H9 (cell line): ENCODE measurements at regions not wholly inside any gene's neighbourhood (a gene's known extent, or its start where the extent isn't known, plus 50 kb on each side); places are given as distances from the start of the nearest gene placed in this dataset.

Experiments
- DNase-seq: peaks from one replicate; pipeline ENCODE4 v3.0.0-alpha.2; 2017
- H2AFZ ChIP-seq: one replicate; pipeline ENCODE4 v1.6.1; 2013; ENCODE audit warnings: mild to moderate bottlenecking, low read length, control low read depth, moderate library complexity
- H2AK5ac ChIP-seq: 2 replicates; pipeline ENCODE4 v1.6.1; 2013; ENCODE audit warnings: low read length, control low read depth, mixed read lengths; ENCODE audit not compliant: insufficient read length
- H2BK120ac ChIP-seq: one replicate; pipeline ENCODE4 v1.6.1; 2013; ENCODE audit warnings: low read depth, mild to moderate bottlenecking, low read length, control low read depth, inconsistent platforms; ENCODE audit not compliant: poor library complexity, severe bottlenecking
- H2BK12ac ChIP-seq: 2 replicates; pipeline ENCODE4 v1.6.1; 2013; ENCODE audit warnings: low read length, control low read depth, mixed read lengths, low read depth; ENCODE audit not compliant: insufficient read length
- H2BK15ac ChIP-seq: 2 replicates; pipeline ENCODE4 v1.6.1; 2013; ENCODE audit warnings: low read depth, low read length, control low read depth
- H2BK20ac ChIP-seq: one replicate; pipeline ENCODE4 v1.6.1; 2013; ENCODE audit warnings: low read depth, mild to moderate bottlenecking, low read length, control low read depth, inconsistent platforms; ENCODE audit not compliant: poor library complexity, severe bottlenecking
- H2BK5ac ChIP-seq: 2 replicates; pipeline ENCODE4 v1.6.1; 2013; ENCODE audit warnings: low read length, control low read depth, mixed read lengths; ENCODE audit not compliant: insufficient read length
- H3K14ac ChIP-seq: 2 replicates; pipeline ENCODE4 v1.6.1; 2013; ENCODE audit warnings: low read length, control low read depth; ENCODE audit not compliant: insufficient read depth
- H3K18ac ChIP-seq: 2 replicates; pipeline ENCODE4 v1.6.1; 2013; ENCODE audit warnings: low read depth, mild to moderate bottlenecking, mixed read lengths, low read length, control low read depth; ENCODE audit not compliant: insufficient read length
- H3K23ac ChIP-seq: 2 replicates; pipeline ENCODE4 v1.6.1; 2013; ENCODE audit warnings: low read length, control low read depth, mixed read lengths, low read depth; ENCODE audit not compliant: insufficient read length
- H3K23me2 ChIP-seq: 2 replicates; pipeline ENCODE4 v1.6.1; 2013; ENCODE audit warnings: low read depth, mild to moderate bottlenecking, mixed read lengths, low read length, control low read depth; ENCODE audit not compliant: insufficient read length, poor library complexity, severe bottlenecking
- H3K27ac ChIP-seq: 2 replicates; pipeline ENCODE4 v1.5.1; 2013; ENCODE audit warnings: low read length, control low read depth, mixed read lengths, low read depth; ENCODE audit not compliant: insufficient read length
- H3K27me3 ChIP-seq: 2 replicates; pipeline ENCODE4 v1.6.1; 2013; ENCODE audit warnings: low read length, control low read depth, inconsistent platforms; ENCODE audit not compliant: insufficient read depth
- H3K4ac ChIP-seq: 2 replicates; pipeline ENCODE4 v1.6.1; 2013; ENCODE audit warnings: low read depth, mild to moderate bottlenecking, control low read depth, inconsistent platforms, low read length, moderate library complexity
- H3K4me1 ChIP-seq: 2 replicates; pipeline ENCODE4 v1.6.1; 2013; ENCODE audit warnings: low read length, control low read depth, inconsistent platforms; ENCODE audit not compliant: insufficient read depth
- H3K4me2 ChIP-seq: 2 replicates; pipeline ENCODE4 v1.6.1; 2013; ENCODE audit warnings: low read length, control low read depth, mixed read lengths; ENCODE audit not compliant: insufficient read length, insufficient read depth
- H3K56ac ChIP-seq: 2 replicates; pipeline ENCODE4 v1.6.1; 2013; ENCODE audit warnings: low read depth, mild to moderate bottlenecking, mixed read lengths, low read length, control low read depth; ENCODE audit not compliant: insufficient read length
- H3K79me1 ChIP-seq: 2 replicates; pipeline ENCODE4 v1.6.1; 2013; ENCODE audit warnings: low read depth, mild to moderate bottlenecking, moderate library complexity, low read length, control low read depth, inconsistent platforms; ENCODE audit not compliant: insufficient read depth, poor library complexity, severe bottlenecking
- H3K79me2 ChIP-seq: 2 replicates; pipeline ENCODE4 v1.6.1; 2013; ENCODE audit warnings: low read length, control low read depth, inconsistent platforms; ENCODE audit not compliant: insufficient read depth
- H3K9ac ChIP-seq: 2 replicates; pipeline ENCODE4 v1.6.1; 2013; ENCODE audit warnings: low read length, control low read depth, mixed read lengths; ENCODE audit not compliant: insufficient read length; ENCODE audit errors: extremely low read depth
- H3K9me3 ChIP-seq: one replicate; pipeline ENCODE4 v1.6.1; 2013; ENCODE audit warnings: low read depth, low read length, inconsistent platforms; ENCODE audit not compliant: control insufficient read depth
- H3T11ph ChIP-seq: one replicate; pipeline ENCODE4 v1.6.1; 2013; ENCODE audit warnings: mild to moderate bottlenecking, low read length, control low read depth, inconsistent platforms
- H4K20me1 ChIP-seq: one replicate; pipeline ENCODE4 v1.6.1; 2013; ENCODE audit not compliant: control insufficient read depth, insufficient read length, insufficient read depth
- H4K5ac ChIP-seq: 2 replicates; pipeline ENCODE4 v1.6.1; 2013; ENCODE audit warnings: low read depth, mild to moderate bottlenecking, mixed read lengths, low read length, control low read depth; ENCODE audit not compliant: insufficient read length
- H4K8ac ChIP-seq: replicated peaks from 2 replicates; pipeline ENCODE4 v1.6.1; 2013; ENCODE audit warnings: low read length, control low read depth, mixed read lengths, low read depth; ENCODE audit not compliant: insufficient read length
- H4K91ac ChIP-seq: 2 replicates; pipeline ENCODE4 v1.6.1; 2013; ENCODE audit warnings: low read depth, mild to moderate bottlenecking, moderate library complexity, mixed read lengths, low read length, control low read depth; ENCODE audit not compliant: insufficient read length
- H3K27ac Mint-ChIP-seq, 3 experiments: 2 replicates in 2 of 3; 3 replicates in 1 of 3; pipeline ENCODE4 v1.8.0; 2020 to 2021; ENCODE audit warnings: mixed read lengths in 3 of 3, mild to moderate bottlenecking in 1 of 3, moderate library complexity in 1 of 3
- H3K27me3 Mint-ChIP-seq: 2 replicates; pipeline ENCODE4 v1.8.0; 2021; ENCODE audit warnings: low read depth, mild to moderate bottlenecking, moderate library complexity, mixed read lengths
- H3K36me3 Mint-ChIP-seq, 3 experiments: 2 replicates in 2 of 3; 3 replicates in 1 of 3; pipeline ENCODE4 v1.8.0; 2020 to 2021; ENCODE audit warnings: low read depth in 3 of 3, mixed read lengths in 3 of 3; ENCODE audit not compliant: insufficient read depth in 1 of 3
- H3K4me1 Mint-ChIP-seq, 2 experiments: 2 replicates each; pipeline ENCODE4 v1.8.0; 2020; ENCODE audit warnings: mixed read lengths in 2 of 2
- H3K4me3 Mint-ChIP-seq, 2 experiments: 2 replicates in 1 of 2; 3 replicates in 1 of 2; pipeline ENCODE4 v1.8.0; 2020 to 2021; ENCODE audit warnings: mild to moderate bottlenecking in 2 of 2, mixed read lengths in 2 of 2, moderate library complexity in 1 of 2
- H3K9me3 Mint-ChIP-seq, 2 experiments: 2 replicates in 1 of 2; 3 replicates in 1 of 2; pipeline ENCODE4 v1.8.0; 2020; ENCODE audit warnings: mild to moderate bottlenecking in 2 of 2, mixed read lengths in 2 of 2, moderate library complexity in 1 of 2
- CTCF ChIP-seq: fragments of 200-600 bp; sonication (generic); conservative IDR thresholded peaks from 3 replicates; pipeline ENCODE4 v1.8.0; 2021; ENCODE audit warnings: antibody characterized with exemption, mild to moderate bottlenecking
- WGBS: extraction: QIAGEN DNeasy Blood & Tissue Kit; methylation state at CpG from one replicate; pipeline ENCODE4 v1.1.7; 2013; ENCODE audit warnings: missing lambda C conversion rate, low lambda C conversion rate, mixed read lengths; ENCODE audit not compliant: insufficient read length; ENCODE audit errors: extremely low coverage; 5-methylcytosine and 5-hydroxymethylcytosine counted together

GRCh38 chr20:20903773-20904500 is 191.5 kb upstream of the RALGAPA2 start:
- Histone ChIP-seq H4K91ac (no peak overlapping the region), H3T11ph (no peak overlapping the region), H3K4me1 (no peaks in the 10 kb centered on the region), H4K8ac (no peak overlapping the region), H3K27ac (no peak overlapping the region), H2BK5ac (no peak overlapping the region), H3K79me2 (no peaks in the 10 kb centered on the region), H3K14ac (no peak overlapping the region), H2BK20ac (no peak overlapping the region), H3K4me2 (no peak overlapping the region), H3K23ac (no peak overlapping the region), H2BK12ac (no peak overlapping the region), H3K79me1 (no peaks in the 10 kb centered on the region), H2BK120ac (no peak overlapping the region), H3K27me3 (no peaks in the 10 kb centered on the region), H2AK5ac (no peak overlapping the region), H3K9ac (no peak overlapping the region), H4K20me1 (no peaks in the 10 kb centered on the region), H2AFZ (no peak overlapping the region), H2BK15ac (no peak overlapping the region), H3K23me2 (no peaks in the 10 kb centered on the region), H4K5ac (no peak overlapping the region), H3K18ac (no peak overlapping the region), H3K4ac (no peak overlapping the region), H3K56ac (no peak overlapping the region), H3K9me3 (peaks cover 4% of the 10 kb centered on the region)
- H3K4me1 Mint-ChIP-seq, result peaks cover 3% of the 10 kb centered on the region in 2 experiments; a peak in 1 of 4 replicates
- H3K36me3 Mint-ChIP-seq, result peaks cover 4 to 17% (median 7%) of the 10 kb centered on the region in 3 experiments; a peak in 6 of 7 replicates
- WGBS, result no CpG with 5 or more reads among the region's 2 CpGs
- TF ChIP-seq CTCF, result no peak
- H3K4me3 Mint-ChIP-seq, result no peak overlapping the region
- no peak overlapping the region for H3K27ac Mint-ChIP-seq
- peaks cover 9 to 11% of the 10 kb centered on the region in 2 experiments for H3K9me3 Mint-ChIP-seq
- H3K27me3 Mint-ChIP-seq, result peaks cover 4% of the 10 kb centered on the region
- no peak for DNase-seq
